NCI-H1436 treated with DMSO at 0.1 percent for 48 hours (cell line): ENCODE measurements at regions not wholly inside any gene's neighbourhood (a gene's known extent, or its start where the extent isn't known, plus 50 kb on each side); places are given as distances from the start of the nearest gene placed in this dataset.
"Not testable (repeated sequence)": the region's sequence is repeated elsewhere in the genome, so short reads cannot be mapped to it uniquely, and the experiment has no call there.

Source experiments
- DNase-seq: peaks from one replicate; lab custom pipeline; 2025; lab: John Stamatoyannopoulos, UW

- DNase-seq = no peak
Measured at GRCh38 chr6:8180327-8181159, 78.2 kb upstream of the EEF1E1 start.

DNA sequence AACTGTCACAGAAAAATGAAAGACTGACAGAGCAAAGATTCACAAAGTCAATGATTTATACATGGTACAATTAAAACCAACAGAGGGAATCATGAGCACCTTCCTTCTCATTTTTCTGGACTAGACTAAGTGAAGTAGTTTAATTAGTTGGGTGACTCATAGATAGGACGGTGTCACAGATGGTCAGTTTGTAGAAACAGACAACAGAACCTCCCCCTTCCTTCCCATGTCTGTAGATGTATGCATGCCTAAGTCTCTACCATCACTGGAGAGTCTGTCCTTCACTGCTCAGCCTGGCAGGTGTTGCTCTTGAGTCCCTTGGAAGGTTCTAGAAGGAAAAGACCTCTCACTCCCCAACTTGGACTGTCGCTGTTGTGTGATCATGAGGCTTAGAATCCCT is 75.4 kb upstream of the EEF1E1 start:
- DNase-seq = no peak

- no peak for DNase-seq
Measured at GRCh38 chr6:8175046-8175777, 72.9 kb upstream of the EEF1E1 start.

GRCh38 chr6:8174571-8174970 is 72.2 kb upstream of the EEF1E1 start:
- DNase-seq = no peak

DNA sequence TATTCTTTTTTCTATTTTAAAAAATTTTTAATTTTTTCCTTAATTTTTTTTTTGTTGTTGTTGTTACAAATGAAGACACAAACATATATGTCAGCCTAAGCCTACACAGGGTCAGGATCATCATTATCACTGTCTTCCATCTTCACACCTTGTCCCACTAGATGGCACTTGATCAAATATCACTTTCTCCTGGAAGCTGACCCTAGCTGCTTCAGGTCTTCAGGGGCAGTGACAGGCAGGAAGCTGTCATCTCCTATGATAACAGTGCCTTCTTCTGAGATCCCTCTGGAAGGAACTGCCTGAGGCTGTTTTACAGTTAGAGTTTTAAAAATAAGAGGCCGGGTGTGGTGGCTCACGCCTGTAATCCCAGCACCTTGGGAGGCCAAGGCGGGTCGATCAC is 70.2 kb upstream of the EEF1E1 start:
- DNase-seq = no peak

DNA sequence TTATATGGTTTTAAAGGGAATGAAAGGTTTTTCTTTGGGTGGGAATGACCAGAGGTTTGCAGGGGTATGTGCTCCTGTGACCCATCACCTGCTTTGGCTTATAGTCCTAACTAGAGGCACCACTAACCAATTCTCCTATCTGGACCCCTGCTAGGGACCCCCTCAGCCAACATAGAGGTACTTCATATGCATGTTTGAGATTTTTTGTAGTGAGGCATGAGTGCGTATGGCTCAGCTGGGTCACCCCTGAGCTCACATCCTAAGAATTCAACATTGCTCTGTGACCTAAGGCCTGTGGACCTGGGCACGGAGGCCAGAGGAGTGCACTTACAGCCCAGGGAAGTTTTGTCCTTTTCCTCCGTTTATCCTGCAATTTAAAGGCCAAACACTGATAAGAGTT is 68.4 kb upstream of the EEF1E1 start:
- DNase-seq = no peak

- DNase-seq = no peak
Measured at GRCh38 chr6:8170245-8170644, 67.9 kb upstream of the EEF1E1 start.

- no peak for DNase-seq
Measured at GRCh38 chr6:8166156-8166555, 63.8 kb upstream of the EEF1E1 start.

DNA sequence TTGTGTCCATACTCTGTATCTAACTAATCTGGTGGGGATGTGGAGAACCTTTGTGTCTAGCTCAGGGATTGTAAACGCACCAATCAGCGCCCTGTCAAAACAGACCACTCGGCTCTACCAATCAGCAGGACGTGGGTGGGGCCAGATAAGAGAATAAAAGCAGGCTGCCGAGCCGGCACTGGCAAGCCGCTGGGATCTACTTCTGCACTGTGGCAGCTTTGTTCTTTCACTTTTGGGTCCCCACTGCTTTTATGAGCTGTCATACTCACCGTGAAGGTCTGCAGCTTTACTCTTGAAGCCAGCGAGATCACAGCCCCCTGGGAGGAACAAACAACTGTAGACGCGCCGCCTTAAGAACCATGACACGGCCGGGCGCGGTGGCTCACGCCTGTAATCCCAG is 62.7 kb upstream of the EEF1E1 start:
- DNase-seq = not testable (repeated sequence)

GRCh38 chr6:8164281-8164680 is 61.9 kb upstream of the EEF1E1 start:
- not testable (repeated sequence) for DNase-seq

- DNase-seq = no peak
Measured at GRCh38 chr6:8159966-8160365, 57.6 kb upstream of the EEF1E1 start.

- no peak for DNase-seq
Measured at GRCh38 chr6:8157839-8158238, 55.5 kb upstream of the EEF1E1 start.

DNA sequence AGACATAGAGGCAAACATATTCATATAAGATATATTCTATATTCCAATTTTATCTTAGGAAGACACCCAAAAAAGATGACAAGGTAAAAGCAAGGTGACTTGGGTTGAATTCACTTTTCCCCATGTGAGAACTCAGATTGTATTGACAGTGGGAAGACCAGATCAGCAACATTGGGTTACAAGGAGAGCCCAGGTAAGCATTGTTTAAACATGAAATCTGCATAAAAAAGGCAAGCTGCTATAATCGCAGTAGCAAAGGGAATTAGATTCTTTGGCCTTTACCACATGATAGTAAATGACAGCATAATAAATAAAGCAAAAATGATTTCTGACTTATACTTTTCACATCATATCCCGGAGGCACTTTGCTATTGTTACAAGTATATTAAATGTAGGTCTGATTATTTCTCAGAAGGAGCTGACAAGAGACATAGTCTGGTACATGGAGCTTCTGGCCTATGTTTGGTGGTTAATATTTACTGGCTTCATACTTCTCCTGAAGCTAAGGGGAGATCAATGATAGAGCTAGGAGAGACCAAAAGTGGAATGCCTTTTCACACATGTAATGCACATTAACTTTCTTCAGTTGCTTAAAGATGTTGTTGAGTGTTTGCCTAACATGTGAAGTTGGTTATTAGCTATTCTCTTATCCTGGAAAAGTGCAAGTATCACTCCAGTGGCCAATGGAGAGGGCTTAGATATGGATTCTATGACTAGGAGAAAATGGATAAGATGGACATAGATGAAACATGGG is 53.1 kb upstream of the EEF1E1 start:
- no peak for DNase-seq
